K562 (cell line): ENCODE measurements at regions not wholly inside any gene's neighbourhood (a gene's known extent, or its start where the extent isn't known, plus 50 kb on each side); places are given as distances from the start of the nearest gene placed in this dataset.

ENCODE experiments used
- DNMT1 ChIP-seq: fragments of 450-650 bp; IDR thresholded peaks from 2 replicates; pipeline ENCODE4 v1.6.1; 2016; ENCODE audit warnings: antibody characterized with exemption, mild to moderate bottlenecking
- EP300 ChIP-seq: IDR thresholded peaks from 2 replicates; pipeline ENCODE4 v1.6.1; 2012; ENCODE audit warnings: low read length, improper control_type of control experiment
- HCFC1 ChIP-seq: IDR thresholded peaks from 2 replicates; pipeline ENCODE4 v1.6.1; 2012; ENCODE audit warnings: low read depth, low read length, improper control_type of control experiment
- KLF6 ChIP-seq: fragments of 250-450 bp; sonication (Bioruptor Pico); IDR thresholded peaks from 2 replicates; pipeline ENCODE4 v1.4.0; 2020; ENCODE audit warnings: mild to moderate bottlenecking, moderate library complexity, borderline replicate concordance
- POLR2AphosphoS5 ChIP-seq: IDR thresholded peaks from 2 replicates; pipeline ENCODE4 v1.6.1; 2011; ENCODE audit warnings: mild to moderate bottlenecking, low read depth, low read length, moderate library complexity; ENCODE audit not compliant: control insufficient read depth, insufficient read depth
- SMAD1 ChIP-seq: fragments of 150-350 bp; IDR thresholded peaks from 2 replicates; pipeline ENCODE4 v1.6.1; 2014; ENCODE audit warnings: low read length, low read depth; ENCODE audit not compliant: partially characterized antibody
- SMC3 ChIP-seq: conservative IDR thresholded peaks from 2 replicates; pipeline ENCODE4 v1.6.1; 2011; ENCODE audit warnings: low read depth, low read length, improper control_type of control experiment; ENCODE audit not compliant: insufficient read depth
- ZBTB17 ChIP-seq: fragments of 450-650 bp; formaldehyde crosslinking; IDR thresholded peaks from 2 replicates; pipeline ENCODE4 v1.4.0; 2020; ENCODE audit warnings: mild to moderate bottlenecking
- ZFP36 ChIP-seq: fragments of 150-350 bp; IDR thresholded peaks from 2 replicates; pipeline ENCODE4 v1.6.1; 2018; ENCODE audit warnings: low read length, low read depth; ENCODE audit not compliant: partially characterized antibody
- ZNF212 ChIP-seq: fragments of 450-650 bp; formaldehyde crosslinking; IDR thresholded peaks from 2 replicates; pipeline ENCODE4 v1.4.0; 2020; ENCODE audit warnings: mild to moderate bottlenecking
- ZNF707 ChIP-seq: fragments of 250-450 bp; sonication (Bioruptor Pico); conservative IDR thresholded peaks from 2 replicates; pipeline ENCODE4 v1.8.0; 2022; ENCODE audit warnings: inconsistent platforms, mild to moderate bottlenecking, moderate library complexity
- TF ChIP-seq, protein P1 (sequence below): conservative IDR thresholded peaks from 2 replicates; pipeline ENCODE4 v1.6.1; 2011; ENCODE audit warnings: low read depth, mild to moderate bottlenecking, low read length; ENCODE audit not compliant: control insufficient read depth
- TF ChIP-seq, protein P2 (sequence below), 2 experiments: fragments of 450-650 bp; formaldehyde crosslinking in 1 of 2; IDR thresholded peaks; 2 replicates each; pipeline versions ENCODE4 v1.4.0 to v1.6.1; 2014 to 2020; ENCODE audit warnings: mild to moderate bottlenecking in 2 of 2, borderline replicate concordance in 1 of 2, low read depth in 1 of 2
- TF ChIP-seq, protein P3 (sequence below), 3 experiments: IDR thresholded peaks in 2 of 3; conservative IDR thresholded peaks in 1 of 3; 2 replicates each; pipeline ENCODE4 v1.5.1; 2011 to 2012; ENCODE audit warnings: low read length in 3 of 3, mild to moderate bottlenecking in 3 of 3, control low read depth in 2 of 3, improper control_type of control experiment in 1 of 3, inconsistent platforms in 1 of 3, low read depth in 1 of 3, mixed read lengths in 1 of 3, moderate library complexity in 1 of 3; ENCODE audit not compliant: insufficient read depth in 2 of 3

DNA sequence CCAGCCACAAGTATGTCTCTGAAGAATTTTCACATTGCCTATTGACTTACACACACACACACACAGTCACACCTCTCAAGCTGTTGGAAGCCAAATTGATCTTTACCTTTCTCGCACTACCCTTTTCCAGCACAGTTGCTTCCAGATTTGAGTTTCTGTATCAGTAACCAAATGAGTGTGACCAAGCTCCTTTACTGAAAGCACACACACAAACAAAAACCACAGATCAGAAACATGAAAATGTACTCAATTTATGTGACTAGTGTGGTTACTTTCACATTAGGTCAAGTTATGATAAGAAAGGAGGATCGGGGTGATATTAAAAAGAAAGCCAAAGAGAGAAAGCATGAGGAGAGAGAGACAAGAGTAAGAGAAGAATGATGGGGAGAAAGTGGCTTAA, 993.9 kb upstream of the POU3F3 start:
- TF ChIP-seq HCFC1 (no peak), KLF6 (CRISPR knock-in tag) (no peak), ZNF707 (CRISPR knock-in tag) (no peak), ZNF212 (CRISPR knock-in tag) (no peak), POLR2AphosphoS5 (no peak), ZFP36 (no peak), SMC3 (no peak), DNMT1 (no peak), EP300 (no peak), ZBTB17 (CRISPR knock-in tag) (no peak), SMAD1 (no peak)
- TF ChIP-seq, protein P1, sequence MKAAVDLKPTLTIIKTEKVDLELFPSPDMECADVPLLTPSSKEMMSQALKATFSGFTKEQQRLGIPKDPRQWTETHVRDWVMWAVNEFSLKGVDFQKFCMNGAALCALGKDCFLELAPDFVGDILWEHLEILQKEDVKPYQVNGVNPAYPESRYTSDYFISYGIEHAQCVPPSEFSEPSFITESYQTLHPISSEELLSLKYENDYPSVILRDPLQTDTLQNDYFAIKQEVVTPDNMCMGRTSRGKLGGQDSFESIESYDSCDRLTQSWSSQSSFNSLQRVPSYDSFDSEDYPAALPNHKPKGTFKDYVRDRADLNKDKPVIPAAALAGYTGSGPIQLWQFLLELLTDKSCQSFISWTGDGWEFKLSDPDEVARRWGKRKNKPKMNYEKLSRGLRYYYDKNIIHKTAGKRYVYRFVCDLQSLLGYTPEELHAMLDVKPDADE, result no peak
- TF ChIP-seq, protein P2, sequence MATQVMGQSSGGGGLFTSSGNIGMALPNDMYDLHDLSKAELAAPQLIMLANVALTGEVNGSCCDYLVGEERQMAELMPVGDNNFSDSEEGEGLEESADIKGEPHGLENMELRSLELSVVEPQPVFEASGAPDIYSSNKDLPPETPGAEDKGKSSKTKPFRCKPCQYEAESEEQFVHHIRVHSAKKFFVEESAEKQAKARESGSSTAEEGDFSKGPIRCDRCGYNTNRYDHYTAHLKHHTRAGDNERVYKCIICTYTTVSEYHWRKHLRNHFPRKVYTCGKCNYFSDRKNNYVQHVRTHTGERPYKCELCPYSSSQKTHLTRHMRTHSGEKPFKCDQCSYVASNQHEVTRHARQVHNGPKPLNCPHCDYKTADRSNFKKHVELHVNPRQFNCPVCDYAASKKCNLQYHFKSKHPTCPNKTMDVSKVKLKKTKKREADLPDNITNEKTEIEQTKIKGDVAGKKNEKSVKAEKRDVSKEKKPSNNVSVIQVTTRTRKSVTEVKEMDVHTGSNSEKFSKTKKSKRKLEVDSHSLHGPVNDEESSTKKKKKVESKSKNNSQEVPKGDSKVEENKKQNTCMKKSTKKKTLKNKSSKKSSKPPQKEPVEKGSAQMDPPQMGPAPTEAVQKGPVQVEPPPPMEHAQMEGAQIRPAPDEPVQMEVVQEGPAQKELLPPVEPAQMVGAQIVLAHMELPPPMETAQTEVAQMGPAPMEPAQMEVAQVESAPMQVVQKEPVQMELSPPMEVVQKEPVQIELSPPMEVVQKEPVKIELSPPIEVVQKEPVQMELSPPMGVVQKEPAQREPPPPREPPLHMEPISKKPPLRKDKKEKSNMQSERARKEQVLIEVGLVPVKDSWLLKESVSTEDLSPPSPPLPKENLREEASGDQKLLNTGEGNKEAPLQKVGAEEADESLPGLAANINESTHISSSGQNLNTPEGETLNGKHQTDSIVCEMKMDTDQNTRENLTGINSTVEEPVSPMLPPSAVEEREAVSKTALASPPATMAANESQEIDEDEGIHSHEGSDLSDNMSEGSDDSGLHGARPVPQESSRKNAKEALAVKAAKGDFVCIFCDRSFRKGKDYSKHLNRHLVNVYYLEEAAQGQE (IDR thresholded peaks at IDR 0.05; ENCODE audit: borderline replicate concordance), result no peak
- TF ChIP-seq, protein P2 (CRISPR knock-in tag; IDR thresholded peaks at IDR 0.05; ENCODE audit: low read depth), result no peak
- TF ChIP-seq, protein P3, sequence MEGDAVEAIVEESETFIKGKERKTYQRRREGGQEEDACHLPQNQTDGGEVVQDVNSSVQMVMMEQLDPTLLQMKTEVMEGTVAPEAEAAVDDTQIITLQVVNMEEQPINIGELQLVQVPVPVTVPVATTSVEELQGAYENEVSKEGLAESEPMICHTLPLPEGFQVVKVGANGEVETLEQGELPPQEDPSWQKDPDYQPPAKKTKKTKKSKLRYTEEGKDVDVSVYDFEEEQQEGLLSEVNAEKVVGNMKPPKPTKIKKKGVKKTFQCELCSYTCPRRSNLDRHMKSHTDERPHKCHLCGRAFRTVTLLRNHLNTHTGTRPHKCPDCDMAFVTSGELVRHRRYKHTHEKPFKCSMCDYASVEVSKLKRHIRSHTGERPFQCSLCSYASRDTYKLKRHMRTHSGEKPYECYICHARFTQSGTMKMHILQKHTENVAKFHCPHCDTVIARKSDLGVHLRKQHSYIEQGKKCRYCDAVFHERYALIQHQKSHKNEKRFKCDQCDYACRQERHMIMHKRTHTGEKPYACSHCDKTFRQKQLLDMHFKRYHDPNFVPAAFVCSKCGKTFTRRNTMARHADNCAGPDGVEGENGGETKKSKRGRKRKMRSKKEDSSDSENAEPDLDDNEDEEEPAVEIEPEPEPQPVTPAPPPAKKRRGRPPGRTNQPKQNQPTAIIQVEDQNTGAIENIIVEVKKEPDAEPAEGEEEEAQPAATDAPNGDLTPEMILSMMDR (IDR thresholded peaks at IDR 0.05 in 2 of 3, conservative IDR thresholded peaks at IDR 0.05 in 1 of 3; ENCODE audit: insufficient read depth in 2 of 3, low read depth in 1 of 3, low read length in 3 of 3), result no peak
